Fibroblast of villous mesenchyme (primary cell): ENCODE measurements at regions not wholly inside any gene's neighbourhood (a gene's known extent, or its start where the extent isn't known, plus 50 kb on each side); places are given as distances from the start of the nearest gene placed in this dataset.
"Not testable (repeated sequence)": the region's sequence is repeated elsewhere in the genome, so short reads cannot be mapped to it uniquely, and the experiment has no call there.

Experiments used
- DNase-seq: peaks from one replicate; pipeline ENCODE4 v3.0.0-alpha.2; 2010; ENCODE audit warnings: low read depth
- H3K4me3 ChIP-seq: 2 replicates; pipeline ENCODE4 v1.5.1; 2011; ENCODE audit warnings: low read depth, mild to moderate bottlenecking, low read length
- CTCF ChIP-seq: IDR thresholded peaks from 2 replicates; pipeline ENCODE4 v1.5.1; 2012; ENCODE audit warnings: low read depth, mild to moderate bottlenecking, low read length; ENCODE audit not compliant: insufficient read depth

GRCh38 chr6:139519571-139520031 lies 145.2 kb upstream of the CITED2 start:
- TF ChIP-seq CTCF: no peak

GRCh38 chr6:139519097-139519496 lies 144.6 kb upstream of the CITED2 start:
- TF ChIP-seq CTCF: no peak
- no peak overlapping the region for H3K4me3 ChIP-seq
- no peak for DNase-seq

More at GRCh38 chr6:139519571-139520031, 145.2 kb upstream of the CITED2 start:
- DNase-seq: peak; percentile 93
- H3K4me3 ChIP-seq: no peak overlapping the region

- TF ChIP-seq CTCF: no peak
- no peak overlapping the region for H3K4me3 ChIP-seq
- peak; percentile 75 for DNase-seq
These were observed 144.2 kb upstream of the CITED2 start for GRCh38 chr6:139518556-139519091.

GRCh38 chr6:139517998-139518555 lies 143.6 kb upstream of the CITED2 start:
- not testable (repeated sequence) for H3K4me3 ChIP-seq

GRCh38 chr6:139515511-139515910 lies 141.1 kb upstream of the CITED2 start:
- DNase-seq: peak; percentile 72
- no peak overlapping the region for H3K4me3 ChIP-seq
- TF ChIP-seq CTCF: no peak

More at GRCh38 chr6:139517998-139518555, 143.6 kb upstream of the CITED2 start:
- peak; percentile 87 for DNase-seq

- no peak overlapping the region for H3K4me3 ChIP-seq
- DNase-seq: peak; percentile 59
- TF ChIP-seq CTCF: no peak
These were observed 140.4 kb upstream of the CITED2 start for GRCh38 chr6:139514819-139515218.

GRCh38 chr6:139510040-139510790 lies 135.8 kb upstream of the CITED2 start:
- DNase-seq: peak; percentile 57
- H3K4me3 ChIP-seq: no peak overlapping the region
- TF ChIP-seq CTCF: no peak
